Endodermal cell (in vitro differentiated cells): ENCODE measurements at regions not wholly inside any gene's neighbourhood (a gene's known extent, or its start where the extent isn't known, plus 50 kb on each side); places are given as distances from the start of the nearest gene placed in this dataset.

Source experiments
- DNase-seq: peaks from one replicate; pipeline ENCODE4 v3.0.0-alpha.2; 2017
- H3K27ac ChIP-seq: 2 replicates; pipeline ENCODE4 v1.5.1; 2013; ENCODE audit warnings: mild to moderate bottlenecking, low read depth, low read length, moderate library complexity
- H3K27me3 ChIP-seq: 2 replicates; pipeline ENCODE4 v1.6.1; 2013; ENCODE audit warnings: mild to moderate bottlenecking, low read length, moderate library complexity; ENCODE audit not compliant: insufficient read depth, control insufficient read depth, poor library complexity, severe bottlenecking
- H3K36me3 ChIP-seq: 2 replicates; pipeline ENCODE4 v1.7.0; 2013; ENCODE audit warnings: mild to moderate bottlenecking, low read length, moderate library complexity; ENCODE audit not compliant: control insufficient read depth, insufficient read depth
- H3K4me1 ChIP-seq: one replicate; pipeline ENCODE4 v1.7.0; 2013; ENCODE audit warnings: low read length; ENCODE audit not compliant: control insufficient read depth, insufficient read depth
- H3K4me3 ChIP-seq: 2 replicates; pipeline ENCODE4 v1.5.1; 2013; ENCODE audit warnings: mild to moderate bottlenecking, low read length, moderate library complexity
- H3K9ac ChIP-seq: 2 replicates; pipeline ENCODE4 v1.6.1; 2013; ENCODE audit warnings: mild to moderate bottlenecking, low read length, moderate library complexity; ENCODE audit not compliant: poor library complexity, severe bottlenecking; ENCODE audit errors: extremely low read depth
- H3K9me3 ChIP-seq: 2 replicates; pipeline ENCODE4 v1.6.1; 2013; ENCODE audit warnings: mild to moderate bottlenecking, low read length, moderate library complexity; ENCODE audit not compliant: control insufficient read depth
- H3K27ac Mint-ChIP-seq: 2 replicates; pipeline ENCODE4 v1.8.0; 2020; ENCODE audit warnings: mixed read lengths
- H3K27me3 Mint-ChIP-seq: 2 replicates; pipeline ENCODE4 v1.8.0; 2021; ENCODE audit warnings: mild to moderate bottlenecking, mixed read lengths; ENCODE audit not compliant: insufficient read depth
- H3K36me3 Mint-ChIP-seq: 2 replicates; pipeline ENCODE4 v1.8.0; 2020; ENCODE audit warnings: low read depth, mixed read lengths
- H3K4me1 Mint-ChIP-seq: 2 replicates; pipeline ENCODE4 v1.8.0; 2020; ENCODE audit warnings: mixed read lengths
- H3K4me3 Mint-ChIP-seq: 2 replicates; pipeline ENCODE4 v1.8.0; 2020; ENCODE audit warnings: mild to moderate bottlenecking, moderate library complexity, mixed read lengths
- H3K9me3 Mint-ChIP-seq: 2 replicates; pipeline ENCODE4 v1.8.0; 2020; ENCODE audit warnings: mild to moderate bottlenecking, mixed read lengths
- CTCF ChIP-seq: fragments of 200-600 bp; sonication (generic); conservative IDR thresholded peaks from 2 replicates; pipeline ENCODE4 v1.5.0; 2021; ENCODE audit warnings: antibody characterized with exemption, mild to moderate bottlenecking
- WGBS, 2 experiments: methylation state at CpG; one replicate each; pipeline versions ENCODE4 v1.1.5 to v1.1.7; 2013; ENCODE audit warnings: missing lambda C conversion rate in 2 of 2, mixed read lengths in 1 of 2; ENCODE audit not compliant: insufficient coverage in 1 of 2, insufficient read length in 1 of 2; 5-methylcytosine and 5-hydroxymethylcytosine counted together

DNA sequence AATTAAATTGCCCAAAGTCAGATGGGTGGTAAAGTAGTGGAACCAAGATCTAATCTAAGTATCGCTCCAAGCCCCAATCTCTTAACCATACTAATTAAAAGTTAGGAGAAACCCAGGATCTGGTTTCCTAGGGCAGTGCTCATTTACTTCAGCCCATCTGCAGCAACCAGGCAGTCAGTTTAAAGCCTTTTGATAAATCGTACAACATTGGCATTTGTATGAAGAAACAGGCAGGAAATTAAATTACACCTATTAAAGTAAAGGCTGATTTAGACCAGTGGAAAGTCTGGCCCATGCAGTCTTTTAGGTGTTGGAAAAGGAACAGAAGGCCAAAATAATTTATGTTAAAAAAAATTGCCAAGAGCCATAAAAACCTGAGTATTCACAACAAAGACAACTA, 594.4 kb upstream of the UBE2E2 start:
- no peak overlapping the region for H3K27ac Mint-ChIP-seq
- no peaks in the 10 kb centered on the region for H3K9me3 Mint-ChIP-seq
- no peaks in the 10 kb centered on the region for H3K36me3 Mint-ChIP-seq
- DNase-seq, result no peak
- no peak overlapping the region for H3K9ac ChIP-seq
- 100% methylated on average over 2 of the region's 2 CpGs; no CpG with 5 or more reads in 1 of the 2 experiments for WGBS, 2 experiments
- no peak overlapping the region for H3K27ac ChIP-seq
- no peak overlapping the region for H3K4me3 Mint-ChIP-seq
- no peaks in the 10 kb centered on the region for H3K4me1 ChIP-seq
- H3K27me3 ChIP-seq, result no peaks in the 10 kb centered on the region
- H3K36me3 ChIP-seq, result no peaks in the 10 kb centered on the region
- H3K27me3 Mint-ChIP-seq, result no peaks in the 10 kb centered on the region
- no peaks in the 10 kb centered on the region for H3K9me3 ChIP-seq
- H3K4me3 ChIP-seq, result no peak overlapping the region
- no peak for TF ChIP-seq CTCF
- H3K4me1 Mint-ChIP-seq, result no peaks in the 10 kb centered on the region

- H3K4me3 Mint-ChIP-seq, result no peak overlapping the region
- TF ChIP-seq CTCF, result no peak
- Histone ChIP-seq H3K27ac (no peak overlapping the region), H3K4me1 (no peaks in the 10 kb centered on the region), H3K36me3 (no peaks in the 10 kb centered on the region), H3K4me3 (no peak overlapping the region), H3K9ac (no peak overlapping the region), H3K9me3 (no peaks in the 10 kb centered on the region), H3K27me3 (no peaks in the 10 kb centered on the region)
- no peak overlapping the region for H3K27ac Mint-ChIP-seq
- no peaks in the 10 kb centered on the region for H3K4me1 Mint-ChIP-seq
- H3K9me3 Mint-ChIP-seq, result no peaks in the 10 kb centered on the region
- H3K36me3 Mint-ChIP-seq, result no peaks in the 10 kb centered on the region
- DNase-seq, result no peak
- no peaks in the 10 kb centered on the region for H3K27me3 Mint-ChIP-seq
- WGBS, 2 experiments, result 100% methylated on average over 1 of the region's 1 CpG; no CpG with 5 or more reads in 1 of the 2 experiments
These were observed 594.0 kb upstream of the UBE2E2 start for GRCh38 chr3:22609139-22609538.

GRCh38 chr3:22612927-22613326, 590.2 kb upstream of the UBE2E2 start:
- H3K9me3 Mint-ChIP-seq, result no peaks in the 10 kb centered on the region
- no peaks in the 10 kb centered on the region for H3K4me1 ChIP-seq
- H3K4me3 ChIP-seq, result no peak overlapping the region
- no peak overlapping the region for H3K27ac ChIP-seq
- H3K9ac ChIP-seq, result no peak overlapping the region
- no peaks in the 10 kb centered on the region for H3K36me3 ChIP-seq
- no peaks in the 10 kb centered on the region for H3K36me3 Mint-ChIP-seq
- H3K27me3 Mint-ChIP-seq, result peaks cover 5% of the 10 kb centered on the region
- no peak overlapping the region for H3K4me3 Mint-ChIP-seq
- TF ChIP-seq CTCF, result no peak
- H3K27ac Mint-ChIP-seq, result no peak overlapping the region
- H3K4me1 Mint-ChIP-seq, result no peaks in the 10 kb centered on the region
- H3K9me3 ChIP-seq, result no peaks in the 10 kb centered on the region
- no peak for DNase-seq
- peaks cover 30% of the 10 kb centered on the region for H3K27me3 ChIP-seq
- 98 to 100% methylated on average over 2 to 4 of the region's 4 CpGs for WGBS, 2 experiments
